Stimulated activated CD4-positive, alpha-beta T cell treated with anti-CD3 and anti-CD28 coated beads, TNF-alpha, amount 100 ng/mL, for 1 hour (primary cell): ENCODE measurements at regions not wholly inside any gene's neighbourhood (a gene's known extent, or its start where the extent isn't known, plus 50 kb on each side); places are given as distances from the start of the nearest gene placed in this dataset.

Source experiments
- DNase-seq, 3 donors: peaks; one replicate each; pipeline ENCODE4 v3.0.0-alpha.2; 2020; ENCODE audit warnings: low read depth in 3 of 3, low spot score in 1 of 3

DNA sequence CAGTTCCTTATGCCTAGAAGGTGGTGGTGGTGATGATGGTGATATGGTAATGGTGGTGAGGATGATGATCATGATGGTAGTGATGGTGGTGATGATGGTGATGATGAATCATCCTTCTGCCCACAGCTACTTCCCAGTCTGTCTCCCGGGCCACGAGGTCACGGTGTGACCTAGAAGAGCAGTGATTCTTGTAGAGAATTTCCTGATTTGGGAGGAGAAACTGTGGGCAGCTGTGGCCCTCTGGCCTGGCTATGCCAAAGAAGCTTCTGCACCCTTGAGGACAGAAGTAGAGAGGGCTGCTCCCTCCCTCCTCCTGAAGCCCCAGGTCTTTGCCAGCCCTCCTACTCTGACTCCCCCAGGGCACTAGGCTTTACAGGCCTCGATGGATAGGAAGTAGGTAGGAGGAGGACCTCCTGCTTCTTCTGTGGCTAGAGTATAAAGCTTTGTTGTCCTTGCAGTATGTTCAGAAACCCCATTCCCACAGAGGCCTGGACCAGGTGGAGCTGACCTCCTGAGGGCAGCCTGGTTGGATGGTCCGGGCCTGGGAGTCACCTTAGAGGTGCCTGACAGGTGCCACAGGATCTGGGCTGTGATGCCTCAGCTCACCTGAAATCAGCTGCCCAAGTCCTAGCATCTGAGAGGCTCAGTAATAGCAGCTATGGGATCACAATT is 57.9 kb upstream of the EPAS1 start:
- no peak for DNase-seq

DNA sequence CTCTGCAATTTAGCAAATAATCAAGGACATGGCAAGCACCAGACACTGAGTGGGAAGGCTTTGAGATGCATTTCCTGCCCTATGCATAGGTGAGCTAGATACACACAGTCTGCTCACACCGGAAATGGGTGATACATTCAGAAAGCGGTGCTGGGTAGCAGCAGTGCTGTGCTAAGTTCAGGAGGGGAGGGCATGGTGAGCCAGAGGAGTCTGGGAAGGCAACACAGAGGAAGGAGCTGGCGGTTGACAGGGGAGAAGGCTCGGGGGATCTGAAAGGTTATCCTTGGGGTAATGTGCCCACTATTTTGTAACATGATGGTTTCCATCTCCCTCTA is 57.4 kb upstream of the EPAS1 start:
- DNase-seq = peak in 2 of 3 donors; percentile 21 to 32

DNA sequence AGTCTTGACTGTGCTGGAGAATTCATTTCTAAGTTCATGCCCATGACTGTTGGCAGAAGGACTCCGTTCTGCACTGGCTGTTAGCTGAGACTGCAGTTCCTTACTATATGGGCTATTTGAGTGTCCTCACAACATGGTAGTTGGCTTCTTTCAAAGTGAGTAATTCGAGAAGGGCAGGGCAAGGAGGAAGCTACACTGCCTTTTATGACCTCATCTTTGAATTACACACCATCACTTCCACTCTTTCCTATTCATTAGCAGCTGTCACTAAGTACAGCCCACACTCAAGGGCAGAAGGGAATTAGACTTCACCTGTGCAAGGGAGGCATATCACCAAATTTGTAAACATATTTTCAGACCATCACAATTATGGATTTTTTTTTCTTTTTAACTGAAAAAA is 55.9 kb upstream of the EPAS1 start:
- no peak for DNase-seq

DNA sequence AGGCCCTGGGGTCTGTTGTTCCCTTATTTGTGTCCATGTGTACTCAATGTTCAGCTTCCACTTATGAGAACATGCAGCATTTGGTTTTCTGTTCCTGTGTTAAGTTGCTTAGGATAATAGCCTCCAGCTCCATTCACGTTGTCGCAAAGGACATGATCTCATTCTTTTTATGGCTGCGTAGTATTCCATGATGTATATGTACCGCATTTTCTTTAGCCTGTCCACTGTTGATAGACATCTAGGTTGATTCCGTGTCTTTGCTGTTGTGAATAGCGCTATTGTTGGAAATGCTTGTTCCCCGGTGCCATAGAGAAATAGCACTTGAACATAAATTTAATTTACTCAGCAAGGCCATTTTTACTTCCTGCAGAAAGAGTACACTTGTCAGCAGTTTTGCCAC is 51.3 kb upstream of the EPAS1 start:
- no peak for DNase-seq

DNA sequence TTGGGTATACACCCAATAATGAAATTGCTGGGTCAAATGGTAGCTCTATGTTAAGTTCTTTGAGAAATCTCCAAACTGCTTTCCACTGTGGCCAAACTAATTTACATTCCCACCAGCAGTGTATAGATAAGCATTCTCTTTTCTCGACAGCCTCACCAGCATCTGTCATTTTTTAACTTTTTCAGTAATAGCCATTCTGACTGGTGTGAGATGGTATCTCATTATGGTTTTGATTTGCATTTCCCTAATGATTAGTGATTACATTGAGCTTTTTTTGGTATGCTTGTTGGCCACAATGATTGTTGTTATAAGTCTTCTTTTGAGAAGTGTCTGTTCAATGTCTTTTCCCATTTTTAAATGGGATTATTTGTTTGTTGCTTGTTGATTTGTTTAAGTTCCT is 50.4 kb upstream of the EPAS1 start:
- DNase-seq = no peak
